ENCODE measurements at regions not wholly inside any gene's neighbourhood (a gene's known extent, or its start where the extent isn't known, plus 50 kb on each side); places are given as distances from the start of the nearest gene placed in this dataset.

GRCh38 chr6:164337024-164337924 is 922.8 kb downstream of the QKI start:
- TF ChIP-seq EZH2 (IDR thresholded peaks at IDR 0.05; ENCODE audit: borderline replicate concordance) (no peak), EZH2phosphoT487 (IDR thresholded peaks at IDR 0.05; ENCODE audit: low read depth, severe bottlenecking, unreplicated experiment) (no peak)
- TF ChIP-seq, protein P1, sequence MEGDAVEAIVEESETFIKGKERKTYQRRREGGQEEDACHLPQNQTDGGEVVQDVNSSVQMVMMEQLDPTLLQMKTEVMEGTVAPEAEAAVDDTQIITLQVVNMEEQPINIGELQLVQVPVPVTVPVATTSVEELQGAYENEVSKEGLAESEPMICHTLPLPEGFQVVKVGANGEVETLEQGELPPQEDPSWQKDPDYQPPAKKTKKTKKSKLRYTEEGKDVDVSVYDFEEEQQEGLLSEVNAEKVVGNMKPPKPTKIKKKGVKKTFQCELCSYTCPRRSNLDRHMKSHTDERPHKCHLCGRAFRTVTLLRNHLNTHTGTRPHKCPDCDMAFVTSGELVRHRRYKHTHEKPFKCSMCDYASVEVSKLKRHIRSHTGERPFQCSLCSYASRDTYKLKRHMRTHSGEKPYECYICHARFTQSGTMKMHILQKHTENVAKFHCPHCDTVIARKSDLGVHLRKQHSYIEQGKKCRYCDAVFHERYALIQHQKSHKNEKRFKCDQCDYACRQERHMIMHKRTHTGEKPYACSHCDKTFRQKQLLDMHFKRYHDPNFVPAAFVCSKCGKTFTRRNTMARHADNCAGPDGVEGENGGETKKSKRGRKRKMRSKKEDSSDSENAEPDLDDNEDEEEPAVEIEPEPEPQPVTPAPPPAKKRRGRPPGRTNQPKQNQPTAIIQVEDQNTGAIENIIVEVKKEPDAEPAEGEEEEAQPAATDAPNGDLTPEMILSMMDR (IDR thresholded peaks at IDR 0.05; ENCODE audit: poor library complexity) = no peak
